GM12873 (cell line): ENCODE measurements at regions not wholly inside any gene's neighbourhood (a gene's known extent, or its start where the extent isn't known, plus 50 kb on each side); places are given as distances from the start of the nearest gene placed in this dataset.

Experiments
- CTCF ChIP-seq: IDR thresholded peaks from 2 replicates; pipeline ENCODE4 v1.5.1; 2012; ENCODE audit warnings: low read depth, mild to moderate bottlenecking, moderate library complexity, low read length, control low read depth; ENCODE audit not compliant: insufficient read depth; ENCODE audit errors: missing control alignments

GRCh38 chr19:56894626-56895025 lies 54.1 kb upstream of the PEG3 start:
- no peak for TF ChIP-seq CTCF

GRCh38 chr19:56896095-56896494 lies 55.6 kb upstream of the PEG3 start:
- no peak for TF ChIP-seq CTCF

GRCh38 chr19:56899943-56900342 lies 59.4 kb upstream of the PEG3 start:
- TF ChIP-seq CTCF, result no peak

- TF ChIP-seq CTCF, result no peak
Observed at GRCh38 chr19:56900573-56901097, 60.1 kb upstream of the PEG3 start.

GRCh38 chr19:56905631-56906150 lies 65.2 kb upstream of the PEG3 start:
- TF ChIP-seq CTCF, result no peak

GRCh38 chr19:56912401-56913112 lies 72.0 kb upstream of the PEG3 start:
- no peak for TF ChIP-seq CTCF

GRCh38 chr19:56916528-56916927 lies 76.0 kb upstream of the PEG3 start:
- TF ChIP-seq CTCF, result no peak
